ENCODE measurements at regions not wholly inside any gene's neighbourhood (a gene's known extent, or its start where the extent isn't known, plus 50 kb on each side); places are given as distances from the start of the nearest gene placed in this dataset.
"Not testable (repeated sequence)": the region's sequence is repeated elsewhere in the genome, so short reads cannot be mapped to it uniquely, and the experiment has no call there.

DNA sequence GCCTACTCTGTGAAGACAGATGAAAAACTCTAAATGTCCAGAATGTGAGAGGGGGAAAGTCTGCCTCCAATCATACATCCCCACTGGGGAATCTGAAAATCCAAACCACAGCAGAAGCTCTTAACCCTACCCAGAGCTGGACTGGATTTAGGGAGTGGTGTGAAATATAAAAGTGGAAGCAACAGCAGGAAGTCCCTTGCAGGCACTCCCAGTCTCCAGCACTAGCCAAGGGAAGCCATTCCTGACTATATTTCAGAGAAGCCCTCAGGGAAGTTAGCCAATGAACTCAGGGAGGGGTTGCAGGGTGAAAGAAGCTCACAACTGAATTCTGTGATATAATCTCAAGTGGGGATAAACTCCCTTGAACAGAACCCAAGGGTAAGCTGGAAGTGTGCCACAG lies 51.5 kb downstream of the CRPPA start:
- DNase-seq = no peak

- not testable (repeated sequence) for DNase-seq
These were observed 52.0 kb downstream of the CRPPA start for GRCh38 chr7:16369309-16369708.

GRCh38 chr7:16368885-16369284 lies 52.5 kb downstream of the CRPPA start:
- DNase-seq = no peak

DNA sequence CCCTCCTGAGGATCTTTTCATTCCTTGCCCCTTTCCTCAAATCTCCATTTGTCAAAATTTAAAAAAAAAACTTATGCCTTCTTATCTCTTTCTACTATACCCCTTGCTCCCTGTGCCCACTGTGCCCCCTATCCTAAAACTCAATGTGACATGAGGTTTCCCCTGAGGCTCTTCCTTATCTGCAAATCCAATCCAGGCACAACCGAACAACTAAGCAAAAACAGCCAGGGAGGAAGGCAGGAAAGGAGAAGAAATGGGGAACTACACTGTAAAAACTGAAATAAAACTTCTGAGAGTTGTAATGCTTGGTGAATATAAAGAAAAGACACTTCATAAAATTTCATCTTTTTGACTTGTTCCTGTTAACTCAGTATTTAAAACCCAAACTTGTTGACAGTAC lies 54.2 kb downstream of the CRPPA start:
- DNase-seq = no peak

- no peak for DNase-seq
These were observed 55.4 kb downstream of the CRPPA start for GRCh38 chr7:16365952-16366351.

GRCh38 chr7:16365177-16365576 lies 56.2 kb downstream of the CRPPA start:
- no peak for DNase-seq

DNA sequence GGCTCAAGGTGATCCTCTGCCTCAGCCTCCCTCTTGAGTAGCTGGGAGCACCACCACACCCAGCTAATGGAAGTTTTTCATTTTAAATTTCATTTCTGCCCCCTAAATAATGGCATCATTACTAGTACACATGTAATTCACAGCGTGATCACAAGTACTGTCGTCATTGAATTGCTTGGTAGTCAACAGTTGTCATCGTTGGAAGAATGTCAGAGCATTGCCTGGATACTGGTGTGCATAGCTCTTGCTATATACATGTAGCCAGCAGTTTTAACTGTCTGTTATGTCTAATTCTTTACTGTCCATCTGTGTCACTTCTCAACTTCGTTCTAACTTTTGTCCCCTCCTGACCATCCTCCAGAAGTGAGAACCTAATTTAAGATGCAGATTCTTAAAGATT lies 62.1 kb downstream of the CRPPA start:
- no peak for DNase-seq

- no peak for DNase-seq
These were observed 63.4 kb downstream of the CRPPA start for GRCh38 chr7:16357921-16358320.

- DNase-seq = no peak
These were observed 63.9 kb downstream of the CRPPA start for GRCh38 chr7:16357474-16357873.

DNA sequence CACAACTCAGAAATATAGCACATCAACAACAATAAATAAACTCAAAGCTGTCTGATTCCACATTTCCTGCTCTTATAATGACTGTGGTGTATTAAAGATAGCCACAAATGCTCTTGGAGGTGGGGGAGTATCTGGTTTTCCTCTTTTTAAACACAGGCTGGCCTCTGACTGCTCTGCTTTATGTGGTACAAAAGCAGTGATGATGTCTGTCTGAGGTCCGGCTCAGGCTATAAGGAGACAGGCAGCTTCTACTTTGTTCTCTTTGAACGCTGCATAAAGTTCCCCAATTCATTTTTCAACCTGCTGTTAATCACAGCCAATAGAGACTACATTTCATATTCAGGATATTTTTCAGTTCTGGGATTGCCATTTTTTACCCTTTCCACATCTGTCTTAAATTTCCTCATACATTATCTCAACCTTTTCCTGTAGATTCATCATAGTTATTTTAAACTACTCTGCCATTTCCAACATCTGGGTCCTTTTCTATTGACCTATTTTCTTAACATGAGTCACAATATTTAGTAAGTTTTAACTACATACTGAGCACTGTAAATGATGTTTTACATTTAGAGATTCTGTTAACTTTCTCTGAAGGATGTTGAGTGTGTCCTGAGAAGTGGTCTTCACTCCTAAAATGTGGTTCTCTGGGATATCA lies 64.9 kb downstream of the CRPPA start:
- no peak for DNase-seq

- no peak for DNase-seq
These were observed 66.8 kb downstream of the CRPPA start for GRCh38 chr7:16354573-16354972.

DNA sequence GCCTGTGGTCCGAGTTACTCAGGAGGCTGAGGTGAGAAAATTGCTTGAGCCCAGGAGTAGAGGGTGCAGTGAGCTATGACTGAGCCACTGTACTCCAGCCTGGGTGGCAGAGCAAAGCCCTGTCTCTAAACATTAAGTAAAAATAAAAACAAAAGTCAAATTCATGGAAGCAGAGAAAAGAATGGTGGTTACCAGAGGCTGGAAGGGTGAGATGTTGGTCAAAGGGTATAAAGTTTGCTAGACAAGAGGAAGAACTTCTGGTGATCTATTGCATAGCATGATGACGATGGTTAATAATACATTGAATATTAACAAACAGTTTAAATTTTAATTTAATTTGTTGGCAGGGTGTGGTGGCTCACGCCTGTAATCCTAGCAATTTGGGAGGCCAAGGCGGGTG lies 68.1 kb downstream of the CRPPA start:
- DNase-seq = no peak

- no peak for DNase-seq
These were observed 70.7 kb downstream of the CRPPA start for GRCh38 chr7:16350634-16351033.

DNA sequence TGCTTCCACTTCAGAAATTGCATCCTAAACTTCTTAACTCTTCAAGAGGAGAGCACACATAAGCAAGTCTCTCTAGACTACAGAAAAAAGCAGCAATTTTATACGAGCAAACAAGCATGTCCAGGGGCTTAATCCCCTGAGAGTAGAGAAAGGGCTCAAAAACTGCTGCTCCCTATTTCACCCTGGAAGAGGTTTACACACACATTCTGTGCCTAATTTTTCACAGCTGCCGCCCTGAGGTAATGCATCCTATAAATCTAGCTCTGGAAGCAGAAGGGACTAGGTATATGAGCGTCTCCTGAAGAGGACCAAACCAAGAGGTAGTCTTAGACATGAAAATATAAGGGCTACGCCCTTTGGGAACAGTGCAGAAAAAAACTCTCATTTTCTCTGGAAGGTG lies 73.1 kb downstream of the CRPPA start:
- DNase-seq = no peak

GRCh38 chr7:16347827-16348192 lies 73.5 kb downstream of the CRPPA start:
- DNase-seq = no peak

- no peak for DNase-seq
These were observed 74.1 kb downstream of the CRPPA start for GRCh38 chr7:16347066-16347826.

DNA sequence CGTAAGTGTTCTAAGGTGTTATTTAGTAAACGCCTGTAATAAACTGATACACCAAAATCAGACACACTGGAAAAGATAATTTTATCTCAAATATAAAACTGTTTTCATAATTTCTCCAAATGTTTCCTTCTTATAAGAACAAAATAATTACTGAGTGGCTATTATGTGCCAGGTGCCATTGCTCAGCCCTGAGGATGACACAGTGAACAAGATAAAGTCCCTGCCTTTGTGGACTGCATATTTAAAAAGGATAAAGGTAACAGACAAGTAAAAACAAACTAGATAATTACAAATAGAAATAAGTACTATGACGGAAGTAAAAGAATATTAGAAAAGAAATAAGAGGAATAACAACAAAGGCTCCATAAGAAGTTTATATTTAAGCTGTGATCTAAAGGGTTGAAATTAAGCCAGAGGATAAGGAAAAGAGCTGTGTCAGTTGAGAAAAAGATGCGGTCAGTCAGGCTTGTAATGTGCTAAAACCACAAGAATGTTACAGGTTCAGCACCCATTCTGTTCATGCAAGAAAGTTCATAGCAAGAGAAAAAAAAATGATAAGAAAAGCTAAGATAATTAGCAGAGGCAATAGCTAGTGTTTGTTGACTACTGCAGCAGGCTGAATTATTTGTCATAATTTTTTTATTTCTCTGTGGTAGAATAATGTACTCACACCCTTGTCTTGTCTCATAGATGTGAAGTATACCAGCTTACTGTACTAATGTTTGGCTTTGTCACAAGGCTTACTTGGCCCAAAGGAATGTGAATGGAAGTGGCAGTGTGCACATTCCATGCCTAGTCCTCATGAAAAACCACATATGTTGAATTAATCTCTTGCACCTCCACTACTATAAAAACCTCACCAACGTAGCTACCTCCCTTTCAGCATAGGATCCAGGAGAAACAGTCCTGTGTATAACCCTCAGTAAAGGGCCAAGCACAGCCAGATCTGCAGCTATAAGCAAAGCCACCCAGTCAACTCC lies 75.1 kb downstream of the CRPPA start:
- DNase-seq = no peak

GRCh38 chr7:16344927-16345326 lies 76.4 kb downstream of the CRPPA start:
- DNase-seq = no peak

GRCh38 chr7:16343612-16344011 lies 77.7 kb downstream of the CRPPA start:
- DNase-seq = no peak

DNA sequence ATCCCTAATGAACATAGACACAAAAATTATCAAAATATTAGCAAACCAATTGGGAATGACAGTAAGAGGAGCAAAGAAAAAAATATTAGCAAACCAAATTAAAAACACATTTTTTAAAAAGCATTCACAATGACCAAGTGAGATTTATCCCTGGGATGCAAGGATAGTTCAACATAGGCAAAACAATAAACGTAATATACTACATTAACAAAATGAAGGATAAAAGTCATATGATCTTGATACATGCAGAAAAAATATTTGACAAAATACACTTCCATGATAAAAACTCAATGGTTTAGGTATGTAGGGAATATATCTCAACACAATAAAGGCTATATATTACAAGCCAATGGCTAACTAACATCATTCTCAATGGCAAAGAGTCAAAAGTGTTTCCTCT lies 83.3 kb downstream of the CRPPA start:
- no peak for DNase-seq

GRCh38 chr7:16326106-16326505 lies 95.2 kb downstream of the CRPPA start:
- DNase-seq = no peak

DNA sequence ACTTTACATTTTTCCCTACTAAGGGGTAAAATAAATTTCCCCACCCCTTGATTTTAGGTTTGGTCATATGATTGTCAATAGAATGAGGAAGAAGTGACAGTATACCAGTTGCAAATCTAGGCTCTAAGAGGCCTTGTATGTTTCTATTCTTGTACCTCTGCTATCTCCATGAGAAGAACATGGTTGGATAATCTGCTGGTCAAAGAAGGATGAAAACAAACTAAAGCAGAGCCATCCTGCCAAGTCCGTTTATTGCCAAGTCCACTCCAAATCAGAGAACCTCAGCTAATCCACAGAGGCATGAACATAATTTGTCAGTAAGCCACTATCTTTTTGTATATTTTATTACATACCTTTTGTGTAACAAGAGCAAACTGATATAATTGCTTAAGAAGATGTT lies 98.0 kb downstream of the CRPPA start:
- DNase-seq = no peak

DNA sequence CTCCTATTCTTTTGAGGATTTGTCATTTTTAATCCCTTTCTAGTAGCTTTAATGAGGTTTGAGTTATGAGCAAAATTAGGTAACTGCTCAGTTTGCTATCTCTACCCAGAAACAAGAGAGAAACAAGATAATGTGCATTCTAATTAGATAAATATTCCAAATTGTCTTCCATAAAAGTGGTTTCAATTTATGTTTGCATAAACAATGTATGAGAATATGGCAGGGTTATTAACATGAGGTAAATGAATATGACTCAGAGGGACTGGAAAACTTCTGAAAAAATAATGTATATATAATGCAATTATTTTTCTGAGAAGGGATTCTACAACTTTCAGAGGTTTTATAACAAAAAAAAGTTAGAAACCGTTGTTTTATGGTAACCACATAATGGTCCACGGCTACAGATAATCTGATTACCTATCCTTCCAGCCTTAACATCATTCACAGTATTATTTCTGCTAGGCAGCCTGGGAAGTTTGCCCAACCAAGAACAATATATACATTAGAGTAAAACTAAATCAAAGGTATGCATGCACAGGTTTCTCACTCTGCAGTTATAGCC lies 101.2 kb downstream of the CRPPA start:
- no peak for DNase-seq

Measured in left hindlimb (tissue), 1 donor.